ENCODE measurements at regions not wholly inside any gene's neighbourhood (a gene's known extent, or its start where the extent isn't known, plus 50 kb on each side); places are given as distances from the start of the nearest gene placed in this dataset.

DNA sequence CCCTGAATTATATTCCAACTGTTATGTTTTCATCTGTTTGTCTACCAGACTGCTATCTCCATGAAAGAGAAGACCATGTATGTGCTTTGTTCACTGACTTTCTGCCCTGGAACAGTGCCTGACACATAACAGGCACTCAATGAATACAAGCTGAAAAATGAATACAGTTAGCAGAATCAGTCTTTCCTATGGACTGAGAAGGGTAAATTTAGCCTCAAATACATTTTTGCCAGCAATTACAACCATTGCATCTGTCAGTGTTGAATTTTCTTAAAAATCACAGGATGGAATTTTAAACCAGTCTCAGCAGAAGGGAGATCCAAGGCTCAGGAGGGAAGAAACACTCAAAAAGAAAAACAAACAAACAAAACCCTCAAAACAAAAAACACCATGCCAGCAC lies 1018.1 kb downstream of the XPNPEP1 start:
- no peak for TF ChIP-seq CTCF (conservative IDR thresholded peaks at IDR 0.05; ENCODE audit: low read depth, low read length)
- no peak for TF ChIP-seq USF2 (IDR thresholded peaks at IDR 0.05; ENCODE audit: low read depth, low read length)
- TF ChIP-seq POLR2A (IDR thresholded peaks at IDR 0.05; ENCODE audit: low read depth, low read length) = no peak

All from IMR-90 (cell line).